ENCODE measurements at regions not wholly inside any gene's neighbourhood (a gene's known extent, or its start where the extent isn't known, plus 50 kb on each side); places are given as distances from the start of the nearest gene placed in this dataset.

DNA sequence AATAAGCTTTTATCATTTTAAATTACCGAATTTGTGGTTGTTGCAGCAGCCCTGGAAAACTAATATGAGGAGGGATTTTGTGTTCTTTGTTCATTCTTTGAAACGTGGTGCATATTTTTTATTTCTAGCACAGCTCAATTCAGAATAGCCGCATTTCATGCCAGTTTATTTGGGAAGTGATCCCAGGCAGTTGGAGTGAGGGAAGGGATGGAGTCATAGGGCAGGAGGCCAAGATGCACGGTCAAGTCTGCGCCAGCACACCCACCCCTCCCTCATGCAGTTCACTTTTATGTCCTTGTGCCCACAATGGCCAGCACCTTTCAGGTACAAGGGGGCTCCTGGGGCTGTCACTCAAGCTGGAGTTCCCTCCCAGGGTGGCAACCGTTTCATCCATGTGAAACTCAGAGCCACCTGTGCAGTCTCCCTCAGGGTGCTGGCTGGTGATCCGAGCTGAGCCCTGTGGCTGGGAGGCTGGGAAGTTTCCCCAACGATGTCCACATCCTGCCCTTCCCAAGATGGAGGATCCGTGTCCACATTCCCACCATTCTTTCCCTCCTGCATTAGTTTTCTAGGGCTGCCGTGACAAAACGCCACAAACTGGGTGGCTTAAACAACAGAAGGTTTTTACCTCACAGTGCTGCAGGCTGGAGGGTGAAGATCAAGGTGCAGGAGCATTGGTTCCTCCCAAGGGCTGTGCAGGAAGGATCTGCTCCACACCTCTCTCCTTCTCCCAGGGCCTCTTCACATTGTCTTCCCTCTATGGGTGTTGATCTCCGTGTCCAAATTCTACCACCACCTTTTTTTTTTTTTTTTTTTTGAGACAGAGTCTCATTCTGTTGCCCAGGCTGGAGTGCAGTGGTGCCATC, 68.5 kb upstream of the ITGA6 start:
- Histone ChIP-seq H3K4me3 (no peak overlapping the region), H3K27me3 (replicated peaks in 1 of 7) (no peaks in the 10 kb centered on the region), H3K9me3 (no peaks in the 10 kb centered on the region), H3K27ac (no peak overlapping the region), H3K4me1 (peaks cover 0 to 11% (median 0%) of the 10 kb centered on the region in 6 donors), H3K36me3 (no peaks in the 10 kb centered on the region)
- TF ChIP-seq POLR2A (IDR thresholded peaks at IDR 0.05): no peak
- TF ChIP-seq, protein P1, sequence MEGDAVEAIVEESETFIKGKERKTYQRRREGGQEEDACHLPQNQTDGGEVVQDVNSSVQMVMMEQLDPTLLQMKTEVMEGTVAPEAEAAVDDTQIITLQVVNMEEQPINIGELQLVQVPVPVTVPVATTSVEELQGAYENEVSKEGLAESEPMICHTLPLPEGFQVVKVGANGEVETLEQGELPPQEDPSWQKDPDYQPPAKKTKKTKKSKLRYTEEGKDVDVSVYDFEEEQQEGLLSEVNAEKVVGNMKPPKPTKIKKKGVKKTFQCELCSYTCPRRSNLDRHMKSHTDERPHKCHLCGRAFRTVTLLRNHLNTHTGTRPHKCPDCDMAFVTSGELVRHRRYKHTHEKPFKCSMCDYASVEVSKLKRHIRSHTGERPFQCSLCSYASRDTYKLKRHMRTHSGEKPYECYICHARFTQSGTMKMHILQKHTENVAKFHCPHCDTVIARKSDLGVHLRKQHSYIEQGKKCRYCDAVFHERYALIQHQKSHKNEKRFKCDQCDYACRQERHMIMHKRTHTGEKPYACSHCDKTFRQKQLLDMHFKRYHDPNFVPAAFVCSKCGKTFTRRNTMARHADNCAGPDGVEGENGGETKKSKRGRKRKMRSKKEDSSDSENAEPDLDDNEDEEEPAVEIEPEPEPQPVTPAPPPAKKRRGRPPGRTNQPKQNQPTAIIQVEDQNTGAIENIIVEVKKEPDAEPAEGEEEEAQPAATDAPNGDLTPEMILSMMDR (IDR thresholded peaks at IDR 0.05 in 8 of 11, conservative IDR thresholded peaks at IDR 0.05 in 3 of 11): no peak
- no peak for TF ChIP-seq POLR2AphosphoS5 (IDR thresholded peaks at IDR 0.05)
- intact Hi-C loops (cut with DNase I; ENCODE audit: low total_unique reads): no loop called here
- 67 to 82% (median 81%) methylated on average over 12 of the region's 12 CpGs for whole genome bisulfite sequencing, 5 donors
- no peak for DNase-seq

DNA sequence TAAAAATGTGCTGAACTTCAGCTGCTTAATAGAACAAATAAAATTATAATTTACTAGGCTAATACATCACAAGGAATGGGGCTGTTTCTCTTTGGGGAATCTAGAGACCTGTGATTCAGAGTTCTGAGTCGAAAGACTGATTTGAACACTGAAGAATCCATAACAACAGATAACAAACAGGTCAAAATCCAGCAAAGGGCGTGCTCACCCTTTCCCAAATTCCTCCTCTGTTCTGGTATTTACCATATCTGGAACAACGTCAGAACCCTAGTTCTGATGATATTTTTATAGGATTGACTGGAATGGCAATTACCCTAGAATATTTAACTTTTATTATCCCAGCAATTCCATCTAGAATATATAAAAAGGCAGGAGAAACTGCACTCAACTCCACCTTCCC, 66.0 kb upstream of the ITGA6 start:
- TF ChIP-seq POLR2AphosphoS5 (IDR thresholded peaks at IDR 0.05) (no peak), POLR2A (IDR thresholded peaks at IDR 0.05) (no peak)
- TF ChIP-seq, protein P1 (IDR thresholded peaks at IDR 0.05 in 8 of 11, conservative IDR thresholded peaks at IDR 0.05 in 3 of 11): no peak
- H3K4me1 ChIP-seq: peaks cover 0 to 11% (median 0%) of the 10 kb centered on the region in 6 donors
- no peak overlapping the region for H3K27ac ChIP-seq
- WGBS, 5 donors: 77 to 80% (median 79%) methylated on average over 3 of the region's 3 CpGs
- DNase-seq: no peak
- intact Hi-C loops (cut with DNase I; ENCODE audit: low total_unique reads): no loop called here
- no peaks in the 10 kb centered on the region for H3K36me3 ChIP-seq
- H3K9me3 ChIP-seq: no peaks in the 10 kb centered on the region
- H3K4me3 ChIP-seq: no peak overlapping the region
- H3K27me3 ChIP-seq (replicated peaks in 1 of 7): no peaks in the 10 kb centered on the region

GRCh38 chr2:172361840-172362239, 65.5 kb upstream of the ITGA6 start:
- TF ChIP-seq POLR2A (IDR thresholded peaks at IDR 0.05) (no peak), POLR2AphosphoS5 (IDR thresholded peaks at IDR 0.05) (no peak)
- TF ChIP-seq, protein P1 (IDR thresholded peaks at IDR 0.05 in 8 of 11, conservative IDR thresholded peaks at IDR 0.05 in 3 of 11): no peak
- intact Hi-C loops (cut with DNase I; ENCODE audit: low total_unique reads): no loop called here
- DNase-seq: no peak
- WGBS, 5 donors: 89 to 94% (median 91%) methylated on average over 6 of the region's 6 CpGs
- H3K27ac ChIP-seq: no peak overlapping the region
- H3K9me3 ChIP-seq: no peaks in the 10 kb centered on the region
- no peaks in the 10 kb centered on the region for H3K27me3 ChIP-seq (replicated peaks in 1 of 7)
- no peak overlapping the region for H3K4me3 ChIP-seq
- H3K36me3 ChIP-seq: no peaks in the 10 kb centered on the region
- H3K4me1 ChIP-seq: peaks cover 0 to 11% (median 0%) of the 10 kb centered on the region in 6 donors

GRCh38 chr2:172364261-172364660, 63.1 kb upstream of the ITGA6 start:
- Histone ChIP-seq H3K9me3 (peaks cover 0 to 12% (median 12%) of the 10 kb centered on the region in 8 donors), H3K27me3 (replicated peaks in 1 of 7) (no peaks in the 10 kb centered on the region), H3K4me1 (no peaks in the 10 kb centered on the region), H3K27ac (no peak overlapping the region), H3K4me3 (no peak overlapping the region), H3K36me3 (no peaks in the 10 kb centered on the region)
- TF ChIP-seq, protein P1 (IDR thresholded peaks at IDR 0.05 in 8 of 11, conservative IDR thresholded peaks at IDR 0.05 in 3 of 11): no peak
- no peak for TF ChIP-seq POLR2A (IDR thresholded peaks at IDR 0.05)
- TF ChIP-seq POLR2AphosphoS5 (IDR thresholded peaks at IDR 0.05): no peak
- no peak for DNase-seq
- WGBS, 5 donors: 88 to 100% (median 97%) methylated on average over 1 of the region's 1 CpG
- intact Hi-C loops (cut with DNase I; ENCODE audit: low total_unique reads): no loop called here

All from spleen (tissue), 11 donors.